CD1c-positive myeloid dendritic cell (primary cell): ENCODE measurements at regions not wholly inside any gene's neighbourhood (a gene's known extent, or its start where the extent isn't known, plus 50 kb on each side); places are given as distances from the start of the nearest gene placed in this dataset.

Experiments
- DNase-seq: peaks from one replicate; pipeline ENCODE4 v3.0.0-alpha.2; 2016; ENCODE audit errors: extremely low spot score

DNA sequence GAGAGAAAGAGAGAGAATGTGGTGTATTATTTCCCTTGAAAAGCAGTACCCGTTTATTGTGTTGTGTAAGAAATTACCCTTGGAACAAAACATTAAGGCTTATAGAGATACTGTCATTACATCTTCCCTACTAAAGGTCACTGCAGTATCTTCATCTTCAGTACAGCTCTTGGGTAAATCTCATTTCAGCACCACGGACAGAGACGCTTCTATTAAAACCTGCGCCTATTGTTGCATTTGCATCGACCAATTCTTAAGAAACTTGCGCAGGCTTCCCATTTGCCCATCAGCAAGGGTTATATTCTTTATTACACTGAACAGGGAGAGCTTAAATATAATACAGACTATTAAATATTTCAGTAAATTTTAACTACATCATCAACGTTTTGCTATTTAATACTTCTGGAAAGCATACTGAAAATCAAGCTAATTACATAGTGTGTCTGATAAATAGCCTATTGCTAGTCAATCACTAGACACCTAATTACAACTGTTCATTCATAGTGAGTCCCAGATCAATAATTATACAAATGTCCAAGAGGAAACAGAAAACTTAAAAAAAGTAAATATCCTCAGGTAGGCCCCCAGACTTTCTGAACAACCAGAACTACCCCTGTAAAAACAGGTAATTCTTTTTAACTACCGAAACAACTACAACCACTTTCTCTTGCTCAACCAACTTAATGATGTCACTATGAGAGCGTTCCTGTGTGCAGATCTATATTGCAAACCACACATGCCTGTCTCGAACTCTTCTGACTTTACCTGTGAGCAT is 350.6 kb downstream of the LIG4 start:
- DNase-seq, result no peak

DNA sequence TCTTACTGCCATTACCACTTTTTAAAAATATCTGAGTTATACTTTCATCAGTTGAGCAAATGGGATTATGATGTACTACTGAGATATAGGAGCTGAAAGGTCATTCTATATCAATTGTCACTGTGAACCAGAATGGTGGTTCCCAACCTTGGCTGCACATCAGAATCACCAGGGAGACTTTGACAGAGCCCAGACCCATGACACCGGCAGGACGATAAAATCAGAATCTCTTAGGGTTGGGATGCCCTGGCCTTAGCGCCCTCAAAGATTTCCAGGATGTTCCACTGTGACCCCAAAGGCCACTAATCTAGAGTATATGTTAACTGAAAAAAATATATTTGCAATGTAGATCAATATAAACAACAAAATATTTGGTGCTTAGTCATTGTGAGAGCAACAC is 355.1 kb downstream of the LIG4 start:
- no peak for DNase-seq

DNA sequence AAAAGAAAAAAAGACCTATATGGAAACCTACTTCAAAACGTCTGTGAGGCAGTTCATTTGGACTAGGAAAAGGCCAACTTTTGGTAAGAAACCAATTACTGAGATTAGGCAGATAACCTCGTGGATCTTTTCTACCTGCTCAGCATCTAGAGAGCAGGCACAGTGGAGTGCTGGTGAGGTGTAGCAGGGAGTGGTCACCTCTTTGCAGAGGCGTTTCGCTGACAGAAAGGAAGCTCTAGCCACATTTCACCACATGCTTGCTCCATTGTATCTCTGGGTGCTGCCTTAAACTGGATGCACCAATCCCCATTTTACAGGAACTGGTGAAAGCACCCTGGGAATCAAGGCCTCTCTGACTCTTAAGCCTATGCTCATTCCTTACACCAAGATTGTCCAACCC is 360.5 kb downstream of the LIG4 start:
- no peak for DNase-seq

DNA sequence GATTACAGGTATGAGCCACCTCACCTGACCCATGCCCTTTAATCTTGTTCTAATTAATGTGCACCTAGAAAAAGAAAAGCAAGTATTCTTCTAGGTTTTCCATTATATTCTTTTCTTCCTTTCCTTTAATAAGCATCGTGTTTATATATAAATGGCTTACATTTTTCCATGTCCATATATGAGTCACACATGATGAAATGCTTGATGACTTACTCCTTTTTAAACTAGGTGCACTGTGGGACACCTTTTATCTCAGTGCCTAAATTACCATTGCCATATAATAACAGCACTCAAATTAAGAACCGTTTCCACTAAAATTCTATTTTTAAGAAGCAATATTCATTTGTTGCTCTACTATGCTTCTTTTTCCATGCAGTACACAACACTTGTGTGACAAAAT is 363.3 kb downstream of the LIG4 start:
- no peak for DNase-seq

DNA sequence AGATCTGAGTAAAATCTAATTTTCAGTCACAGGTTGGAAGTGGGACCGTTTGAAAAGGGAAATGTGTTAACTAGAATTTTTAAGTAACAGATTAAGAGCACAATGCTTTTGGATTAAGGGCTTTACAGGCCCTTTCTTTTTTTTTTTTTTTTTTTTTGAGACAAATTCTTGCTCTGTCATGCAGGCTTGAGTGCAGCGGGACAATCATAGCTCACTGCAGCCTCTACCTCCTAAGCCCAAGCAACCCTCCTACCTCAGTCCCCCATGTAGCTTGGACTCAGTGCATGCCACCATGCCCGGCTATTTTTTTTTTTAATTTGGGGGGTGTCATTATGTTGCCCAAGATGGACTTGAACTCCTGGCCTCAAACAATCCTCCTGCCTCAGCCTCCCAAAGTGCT is 363.7 kb downstream of the LIG4 start:
- DNase-seq, result no peak

DNA sequence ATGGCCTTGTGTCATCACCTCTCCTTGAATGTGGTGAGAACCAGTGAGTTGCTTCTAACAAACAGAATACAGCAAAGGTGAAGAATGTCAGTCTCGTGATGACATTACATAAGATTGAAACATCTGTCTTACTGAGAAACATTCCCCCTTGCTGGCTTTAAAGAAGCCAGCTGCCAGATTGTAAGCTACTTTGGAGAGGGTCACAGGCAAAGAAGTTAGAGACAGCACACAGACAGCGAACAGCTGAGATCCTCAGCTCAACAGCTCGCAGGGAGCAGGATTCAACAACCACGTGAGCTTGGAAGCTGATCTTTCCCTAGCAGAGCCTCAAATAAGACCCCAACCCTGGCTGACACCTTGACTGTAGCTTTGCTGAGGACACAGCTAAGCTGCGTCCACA is 367.9 kb downstream of the LIG4 start:
- no peak for DNase-seq

DNA sequence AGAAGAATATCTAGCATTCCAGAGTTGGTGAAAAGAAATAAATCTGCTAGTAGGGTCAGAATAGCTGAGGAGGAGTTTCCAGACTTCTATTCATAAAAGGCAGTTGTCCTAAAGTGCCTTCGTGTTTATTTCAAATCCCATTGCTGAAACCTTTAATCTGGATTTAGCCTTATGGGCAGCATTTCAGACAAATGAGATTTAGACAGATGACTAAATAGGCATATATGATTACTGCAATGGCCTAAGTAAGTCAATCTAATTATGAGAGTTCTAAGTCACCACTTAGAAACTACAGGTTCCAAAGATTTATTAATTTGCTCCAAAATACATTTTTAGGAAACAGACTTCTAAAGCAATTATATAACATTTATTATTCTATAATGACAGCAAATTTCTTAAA is 368.7 kb downstream of the LIG4 start:
- DNase-seq, result no peak

DNA sequence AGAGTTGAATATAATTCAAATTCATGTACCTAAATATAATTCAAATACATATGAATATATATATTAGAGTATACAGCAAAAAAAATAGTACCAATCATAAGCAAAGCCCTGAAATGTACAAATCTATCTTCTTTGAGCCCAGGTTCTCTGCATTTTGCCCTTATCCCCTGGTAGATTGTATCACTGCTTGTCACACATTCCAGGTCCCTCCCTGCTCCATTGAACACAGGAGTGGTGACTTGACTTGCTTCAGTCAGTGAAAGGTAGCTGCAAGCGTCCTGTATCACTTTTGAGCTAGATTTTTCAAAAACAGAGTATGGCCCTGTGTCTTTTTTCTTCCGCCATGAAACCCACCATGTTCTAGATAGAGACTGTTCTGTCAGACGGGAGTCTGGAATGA is 369.4 kb downstream of the LIG4 start:
- DNase-seq, result no peak

DNA sequence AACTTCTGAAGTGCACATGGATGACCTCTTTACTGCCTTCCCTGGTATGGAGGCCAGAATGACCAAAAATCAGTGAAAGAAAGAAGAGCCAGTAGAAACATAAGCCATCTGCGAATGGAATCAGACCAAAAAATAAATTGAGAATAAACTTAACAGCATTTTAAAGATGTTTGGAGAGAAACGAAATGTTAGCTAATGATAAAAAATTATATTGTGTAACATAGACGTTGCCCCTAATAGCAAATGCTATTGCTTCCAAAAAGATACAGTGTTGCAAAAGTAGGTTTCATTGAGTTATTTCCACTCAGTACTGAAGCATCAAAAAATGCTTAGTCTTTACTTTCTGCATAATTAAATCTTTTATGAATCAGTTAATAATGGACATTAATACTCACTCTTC is 371.7 kb downstream of the LIG4 start:
- no peak for DNase-seq

DNA sequence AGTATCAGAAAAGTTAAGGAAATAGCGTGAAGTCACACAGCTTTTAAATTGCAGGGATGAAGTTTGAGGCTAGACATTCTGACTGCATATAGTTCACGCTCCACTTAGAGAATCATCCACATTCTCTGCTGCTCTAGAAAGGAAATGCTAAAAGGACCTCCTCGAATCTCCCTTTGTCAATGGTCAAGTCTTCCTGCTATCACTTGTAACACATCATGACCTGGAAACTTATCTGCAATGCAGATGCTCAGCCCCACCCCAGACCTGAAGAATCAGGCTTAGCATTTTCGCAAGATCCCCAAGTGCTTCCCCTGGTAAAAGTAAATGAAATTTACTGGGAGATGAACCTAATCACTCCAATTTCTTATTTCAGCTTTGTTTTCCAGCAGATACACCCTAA is 372.1 kb downstream of the LIG4 start:
- no peak for DNase-seq

DNA sequence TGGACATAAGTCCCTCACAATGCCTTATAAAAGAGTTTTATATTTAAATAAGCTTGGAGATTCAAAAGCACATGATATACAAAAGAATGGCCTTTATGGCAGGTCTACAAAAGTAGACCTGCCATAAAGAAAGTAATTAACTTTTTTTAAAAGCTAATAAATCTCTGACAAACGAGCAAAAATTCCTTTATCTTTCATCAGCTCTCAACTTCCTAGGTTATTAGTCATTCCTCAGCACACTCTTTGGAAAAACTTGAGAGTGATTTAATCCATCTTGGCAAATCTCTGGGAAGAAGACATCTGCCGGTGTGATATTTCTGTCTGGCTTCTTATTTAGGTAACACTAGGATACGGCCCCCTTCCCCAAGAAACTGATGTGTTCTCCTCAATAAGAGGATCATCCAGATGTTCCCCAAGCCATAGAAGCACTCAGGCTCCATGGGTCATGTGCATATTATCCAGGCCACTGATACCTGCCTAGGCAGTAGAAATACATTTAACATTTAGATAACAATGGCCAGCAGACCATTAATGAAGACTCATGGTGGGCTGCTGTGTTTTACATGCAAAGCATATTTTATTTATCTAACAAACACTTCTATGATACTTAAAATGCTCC is 372.7 kb downstream of the LIG4 start:
- DNase-seq, result no peak

DNA sequence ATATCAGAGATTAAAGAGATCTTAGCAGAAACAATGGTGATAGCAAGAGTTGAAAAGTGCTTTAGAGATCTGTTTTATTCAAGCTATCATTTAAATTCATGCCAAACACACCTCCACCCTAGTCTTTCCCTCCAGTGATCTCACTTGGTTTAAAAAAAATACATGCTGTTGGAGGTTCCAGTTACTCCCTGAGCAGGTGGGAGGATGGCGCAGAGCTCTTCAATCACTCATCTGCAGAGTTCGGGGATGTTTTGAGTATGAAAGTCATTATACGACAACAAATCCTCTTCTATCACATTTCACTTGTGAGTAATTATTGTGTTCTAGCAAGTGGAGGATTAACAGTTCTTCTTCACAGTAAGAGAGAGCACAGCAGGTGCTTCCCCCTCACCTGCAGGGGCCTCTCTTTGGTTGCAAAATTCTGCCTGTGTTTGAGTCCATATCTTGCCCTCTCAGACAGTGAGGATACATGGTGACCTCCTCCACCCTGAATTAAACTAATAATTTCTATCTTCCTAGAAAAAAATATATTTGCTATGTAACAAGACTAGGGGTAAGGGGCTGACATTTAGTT is 376.7 kb downstream of the LIG4 start:
- no peak for DNase-seq

DNA sequence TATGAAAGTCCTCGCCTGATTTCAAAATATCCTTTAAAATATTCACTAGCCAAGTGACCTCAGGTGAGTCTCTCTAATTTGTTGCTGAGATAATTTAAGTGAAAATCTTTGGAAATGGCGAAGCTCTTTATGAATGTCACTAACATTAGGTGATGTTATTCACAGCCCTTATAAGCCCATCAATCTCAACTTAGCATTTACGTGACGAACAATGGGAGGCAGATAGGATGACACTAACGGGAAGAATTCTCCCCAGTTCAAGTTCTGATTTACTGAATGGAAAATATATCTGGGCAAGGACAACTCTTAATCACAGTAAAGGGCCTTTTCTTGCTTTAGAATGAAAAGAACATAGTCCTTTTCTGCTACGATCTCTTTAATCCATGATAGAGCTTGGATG is 378.7 kb downstream of the LIG4 start:
- DNase-seq, result no peak

DNA sequence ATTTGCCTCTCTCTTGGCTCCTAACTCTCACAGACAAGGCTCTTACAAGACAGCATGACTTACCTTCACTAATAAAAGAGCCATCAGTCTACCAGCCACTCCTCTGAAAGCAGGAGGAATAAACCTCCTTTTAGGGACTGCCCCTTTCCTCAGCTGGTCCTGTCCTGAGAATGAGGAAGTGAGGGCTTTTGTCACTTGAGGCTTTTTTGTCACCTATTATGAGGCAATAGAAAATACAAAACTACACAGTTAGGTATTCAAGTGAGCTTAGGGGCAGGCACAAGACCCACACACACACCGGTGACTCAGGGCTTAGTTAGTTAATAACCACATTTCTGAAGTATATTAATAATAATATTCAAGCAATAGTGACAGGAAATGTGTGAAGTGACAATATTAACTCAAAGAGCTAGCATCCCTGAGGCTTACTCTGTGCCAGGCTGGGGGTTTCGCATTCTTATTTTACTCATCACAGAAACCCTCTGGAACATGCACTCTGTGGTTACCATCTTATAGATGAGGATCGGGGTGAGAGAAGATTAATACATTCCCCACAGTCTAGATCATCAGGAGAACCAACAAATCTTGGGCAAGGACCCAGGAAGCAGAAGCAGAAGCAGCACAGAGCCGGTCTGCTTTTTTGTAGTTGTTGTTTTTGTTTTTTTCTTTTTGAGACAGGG is 379.9 kb downstream of the LIG4 start:
- DNase-seq, result no peak

DNA sequence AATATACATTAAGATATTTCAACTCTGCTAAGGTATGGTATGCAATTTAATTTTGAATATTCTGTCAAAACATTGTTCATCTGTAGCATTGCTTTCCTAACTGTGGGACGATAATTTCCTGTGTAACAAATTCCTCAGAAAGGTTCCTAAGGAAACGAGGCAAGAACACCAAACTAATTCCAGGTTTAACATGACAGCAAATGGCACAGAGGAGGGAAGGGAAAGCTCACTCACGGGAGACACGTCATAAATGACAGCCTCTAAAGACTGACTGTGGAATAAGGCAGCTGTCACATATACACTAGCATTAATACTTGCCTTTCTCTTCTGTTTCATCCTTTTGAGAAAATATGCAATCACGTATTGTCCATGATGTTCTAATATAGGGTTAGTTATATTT is 380.6 kb downstream of the LIG4 start:
- DNase-seq, result no peak

DNA sequence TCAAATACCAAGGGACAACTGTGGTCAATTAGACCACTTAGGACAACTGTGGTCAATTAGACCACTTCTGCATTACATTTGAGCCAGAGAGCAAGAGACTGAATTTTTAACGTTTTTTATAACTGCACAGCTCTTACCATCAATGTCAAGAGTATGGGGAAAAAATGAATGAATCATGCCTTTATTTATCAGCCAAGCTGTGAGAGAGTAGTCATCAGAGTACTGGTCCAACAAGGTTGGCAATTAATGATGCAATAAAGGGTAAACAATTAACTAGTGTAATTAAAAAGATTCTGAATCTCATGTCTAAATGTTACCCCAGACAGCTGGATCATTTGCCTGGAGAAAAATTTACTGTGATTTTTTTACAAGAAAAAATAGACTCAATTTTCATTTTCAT is 381.1 kb downstream of the LIG4 start:
- no peak for DNase-seq

DNA sequence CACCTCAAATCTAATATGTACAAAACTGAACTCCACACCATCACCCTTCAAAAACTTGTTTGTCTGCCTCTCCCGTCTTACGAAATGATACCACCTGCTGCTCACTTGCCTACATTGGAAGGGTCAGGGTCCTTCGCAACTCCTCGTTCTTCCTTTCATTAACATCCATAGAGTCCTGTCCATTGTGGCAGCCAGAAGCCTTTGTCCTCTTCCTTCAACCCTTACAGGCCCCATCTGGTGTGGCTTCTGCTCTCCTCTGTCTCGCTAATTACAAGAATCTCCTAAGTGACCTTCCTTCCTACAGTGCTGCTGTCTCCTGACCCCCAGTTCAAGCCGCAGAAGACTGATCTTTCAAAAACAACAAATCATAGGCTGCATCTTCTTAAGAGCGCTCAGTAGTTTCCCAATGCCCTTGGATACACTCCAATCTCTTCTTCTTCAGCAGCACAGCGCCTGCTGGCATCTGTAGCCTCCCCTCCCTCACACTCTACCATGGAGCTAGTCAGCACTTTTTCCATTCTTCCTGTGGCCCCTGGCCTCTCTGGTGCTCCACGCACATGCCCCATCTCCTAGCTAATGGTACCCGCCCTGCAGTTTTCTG is 382.7 kb downstream of the LIG4 start:
- no peak for DNase-seq

DNA sequence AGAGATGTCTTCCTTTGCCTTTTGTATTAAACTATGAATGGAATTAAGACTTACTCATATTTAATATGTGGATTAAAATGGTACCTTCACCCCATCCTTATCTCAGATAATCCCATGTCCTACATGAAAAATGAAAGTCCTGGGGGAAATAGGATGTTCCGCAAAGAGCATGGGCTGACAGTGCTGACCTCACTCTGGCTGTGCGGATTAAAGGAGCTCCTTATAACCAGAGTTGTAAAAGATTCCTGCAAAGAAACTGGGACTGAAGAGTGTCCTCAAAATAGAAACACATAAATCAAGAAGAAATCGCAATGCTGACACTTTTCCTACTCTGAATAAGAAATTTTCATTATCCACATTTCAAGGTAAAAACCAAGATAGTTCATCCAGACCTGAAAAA is 384.5 kb downstream of the LIG4 start:
- no peak for DNase-seq

DNA sequence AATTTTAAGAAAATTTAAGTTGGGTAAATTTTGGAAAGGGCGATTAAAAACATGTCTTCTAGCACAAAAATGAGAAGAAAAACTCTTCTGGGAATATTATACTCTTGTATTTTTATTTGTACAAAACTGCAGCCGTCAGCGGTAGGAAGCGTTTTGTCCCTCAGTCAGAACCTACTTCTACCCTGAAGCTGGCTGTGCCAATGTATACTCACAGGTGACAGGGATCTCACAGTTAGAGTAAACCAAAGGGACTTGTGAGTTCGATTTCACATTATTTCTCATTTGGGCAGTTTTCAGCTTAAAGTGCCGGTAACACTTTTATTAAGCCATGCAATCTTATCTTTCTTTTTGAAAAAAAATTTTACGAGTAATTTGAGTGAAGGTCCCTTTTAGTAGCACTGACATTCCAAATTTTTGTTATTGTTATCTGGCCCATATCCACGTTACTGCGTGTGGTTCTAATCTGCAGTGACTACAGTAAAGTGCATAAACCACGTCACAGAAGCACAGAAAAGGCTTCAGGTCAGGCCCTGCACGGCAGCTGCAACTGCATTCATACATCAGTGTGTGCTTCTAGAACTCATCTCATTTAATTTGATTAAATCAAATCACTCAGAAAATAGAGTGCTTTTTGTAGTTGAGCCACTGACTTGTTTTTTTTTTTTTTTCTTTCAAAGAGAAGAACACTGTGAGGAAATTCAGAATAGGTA is 387.3 kb downstream of the LIG4 start:
- no peak for DNase-seq

DNA sequence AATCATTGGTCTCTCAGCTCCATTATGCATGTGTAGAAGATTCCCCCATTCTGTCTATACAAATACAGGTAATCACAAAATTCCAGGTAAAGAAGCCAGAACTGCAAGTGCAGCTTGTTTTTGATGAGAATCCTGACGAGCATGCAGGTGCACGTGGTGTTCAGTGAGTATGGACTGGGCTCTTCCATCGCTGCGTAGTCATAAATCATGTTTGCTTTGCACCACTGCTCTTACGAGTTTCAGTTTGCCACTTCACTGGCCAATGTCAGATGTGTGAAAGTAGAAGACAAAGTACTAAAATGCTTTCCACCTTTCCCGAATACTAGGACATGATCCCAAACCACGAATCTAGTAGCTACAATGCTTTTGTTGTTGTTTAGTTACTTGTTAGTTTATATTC is 390.7 kb downstream of the LIG4 start:
- no peak for DNase-seq

DNA sequence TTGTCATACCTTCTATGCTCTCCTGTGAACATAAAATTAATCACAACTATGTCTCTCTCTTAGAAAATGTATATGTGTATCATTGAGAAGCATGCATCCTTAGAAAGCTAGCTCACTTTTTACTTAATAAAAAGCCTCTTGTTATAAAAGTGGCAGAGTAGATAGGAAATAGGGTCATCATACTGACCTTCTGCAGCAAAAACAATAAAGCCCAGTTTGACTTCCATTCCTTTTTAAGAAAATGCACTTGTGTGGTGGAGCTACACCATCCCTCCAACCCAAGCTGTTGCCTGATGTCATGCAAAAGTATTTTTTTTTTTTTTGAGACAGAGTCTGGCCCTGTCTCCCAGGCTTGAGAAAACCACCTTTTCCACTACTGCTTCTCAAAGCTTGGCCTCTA is 393.3 kb downstream of the LIG4 start:
- no peak for DNase-seq

DNA sequence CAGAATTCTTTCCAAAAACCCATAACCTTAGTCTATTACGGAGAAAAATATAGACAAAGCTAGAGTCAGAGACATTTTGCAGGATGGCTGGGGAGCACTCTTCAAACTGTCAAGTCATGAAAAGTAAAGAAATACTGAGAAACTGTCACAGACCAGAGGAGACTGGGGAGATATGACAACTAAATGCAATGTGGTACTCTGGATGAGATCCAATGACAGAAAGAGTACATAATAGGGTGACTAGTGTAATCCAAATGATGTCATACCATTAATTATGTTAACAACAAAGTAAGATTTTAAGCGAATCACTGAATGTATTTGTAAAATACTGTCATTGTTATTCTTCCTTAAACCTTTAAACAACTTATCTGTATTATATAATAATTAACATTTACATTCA is 393.8 kb downstream of the LIG4 start:
- no peak for DNase-seq
